Vagina (tissue), 2 donors: ENCODE measurements at regions not wholly inside any gene's neighbourhood (a gene's known extent, or its start where the extent isn't known, plus 50 kb on each side); places are given as distances from the start of the nearest gene placed in this dataset.

Source experiments
- CTCF ChIP-seq, 3 experiments: fragments of 450-650 bp in 2 of 3; fragments of 200-600 bp in 1 of 3; sonication (generic) in 1 of 3; IDR thresholded peaks; one replicate each; pipeline ENCODE4 v1.5.1; 2017 to 2019; ENCODE audit warnings: antibody characterized with exemption in 3 of 3, mild to moderate bottlenecking in 2 of 3, moderate library complexity in 2 of 3
- POLR2A ChIP-seq, 2 donors: fragments of 450-650 bp; IDR thresholded peaks; one replicate each; pipeline ENCODE4 v1.6.1; 2017; ENCODE audit warnings: antibody characterized with exemption in 2 of 2, mild to moderate bottlenecking in 2 of 2, moderate library complexity in 2 of 2

GRCh38 chr18:6621437-6621836 lies 108.1 kb upstream of the ARHGAP28 start:
- TF ChIP-seq CTCF (IDR thresholded peaks at IDR 0.05) (no peak), POLR2A (IDR thresholded peaks at IDR 0.05) (no peak)
